HG03135 (cell line): ENCODE measurements at regions not wholly inside any gene's neighbourhood (a gene's known extent, or its start where the extent isn't known, plus 50 kb on each side); places are given as distances from the start of the nearest gene placed in this dataset.

Source experiments
- ATAC-seq: cut with Tn5 transposase; IDR thresholded peaks from one replicate; pipeline ENCODE4 v1.9.1; 2021; ENCODE audit warnings: mild to moderate bottlenecking, moderate library complexity; ENCODE audit not compliant: unreplicated experiment

GRCh38 chr5:2608391-2608790 is 143.1 kb downstream of the IRX2 start:
- no peak for ATAC-seq

GRCh38 chr5:2607598-2607997 is 143.9 kb downstream of the IRX2 start:
- ATAC-seq, result no peak

GRCh38 chr5:2603272-2603575 is 148.3 kb downstream of the IRX2 start:
- no peak for ATAC-seq

GRCh38 chr5:2602451-2603271 is 148.8 kb downstream of the IRX2 start:
- ATAC-seq, result no peak

- ATAC-seq, result no peak
Observed at GRCh38 chr5:2598503-2598902, 153.0 kb downstream of the IRX2 start.

GRCh38 chr5:2594701-2595100 is 156.8 kb downstream of the IRX2 start:
- ATAC-seq, result no peak

- ATAC-seq, result no peak
Observed at GRCh38 chr5:2592766-2593165, 158.7 kb downstream of the IRX2 start.

- ATAC-seq, result no peak
Observed at GRCh38 chr5:2591777-2592453, 159.6 kb downstream of the IRX2 start.

GRCh38 chr5:2588850-2589501 is 162.5 kb downstream of the IRX2 start:
- ATAC-seq, result no peak

- no peak for ATAC-seq
Observed at GRCh38 chr5:2587189-2588031, 164.1 kb downstream of the IRX2 start.

GRCh38 chr5:2586016-2586715 is 165.3 kb downstream of the IRX2 start:
- ATAC-seq, result no peak

GRCh38 chr5:2584579-2585269 is 166.8 kb downstream of the IRX2 start:
- ATAC-seq, result no peak

GRCh38 chr5:2582507-2582906 is 169.0 kb downstream of the IRX2 start:
- no peak for ATAC-seq

GRCh38 chr5:2582106-2582505 is 169.4 kb downstream of the IRX2 start:
- ATAC-seq, result no peak

GRCh38 chr5:2581418-2581817 is 170.1 kb downstream of the IRX2 start:
- ATAC-seq, result no peak

- no peak for ATAC-seq
Observed at GRCh38 chr5:2579126-2579525, 172.4 kb downstream of the IRX2 start.

- ATAC-seq, result no peak
Observed at GRCh38 chr5:2577312-2578036, 174.0 kb downstream of the IRX2 start.

GRCh38 chr5:2576823-2577222 is 174.7 kb downstream of the IRX2 start:
- no peak for ATAC-seq

- ATAC-seq, result no peak
Observed at GRCh38 chr5:2575871-2576270, 175.6 kb downstream of the IRX2 start.
